Activated CD4-positive, alpha-beta T cell treated with anti-CD3 and anti-CD28 coated beads, Interleukin-10, Interleukin-2, amounts not matched to agents 100 ng/mL and 50 ng/mL, durations not matched to agents 16 hours and 8 hours (primary cell): ENCODE measurements at regions not wholly inside any gene's neighbourhood (a gene's known extent, or its start where the extent isn't known, plus 50 kb on each side); places are given as distances from the start of the nearest gene placed in this dataset.

Experiments
- DNase-seq: peaks from one replicate; pipeline ENCODE4 v3.0.0-alpha.2; 2020

DNA sequence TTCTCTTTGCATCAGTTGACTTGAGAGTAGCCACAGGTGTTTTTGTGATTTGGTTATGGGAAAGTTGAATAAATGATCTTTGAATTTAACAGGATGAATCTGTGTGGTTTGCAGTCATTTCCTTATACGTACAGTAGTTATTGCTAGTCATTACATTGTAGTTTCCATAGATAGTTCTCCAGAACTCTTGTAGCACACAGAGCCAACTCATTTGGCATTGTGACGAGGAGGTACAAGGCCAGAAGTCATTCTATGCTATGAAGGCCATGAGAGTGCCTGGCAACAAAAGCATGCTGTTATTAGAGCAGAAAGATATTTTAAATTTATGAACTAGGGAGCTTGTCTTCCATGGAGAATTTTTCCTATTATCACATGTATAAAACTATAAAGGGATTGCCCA, 973.0 kb upstream of the CHAC2 start:
- no peak for DNase-seq

DNA sequence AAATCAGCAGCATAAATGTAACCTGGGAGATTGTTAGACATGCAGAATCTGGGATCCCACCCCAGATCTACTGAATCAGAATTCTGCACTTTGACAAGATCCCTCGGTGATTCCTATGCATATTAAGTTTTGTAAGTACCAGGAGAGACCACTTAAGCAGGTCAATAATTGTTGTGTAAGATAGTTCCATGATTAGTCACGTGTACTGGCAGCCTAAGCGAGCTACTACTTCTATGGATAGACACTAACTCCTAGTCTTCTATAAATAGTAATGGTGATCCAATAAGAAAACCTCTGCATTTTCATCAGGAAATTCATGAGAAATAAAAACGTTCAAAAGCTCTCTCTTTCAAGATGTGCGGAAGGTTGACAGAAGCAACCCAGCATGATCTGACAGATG, 988.2 kb upstream of the CHAC2 start:
- no peak for DNase-seq

DNA sequence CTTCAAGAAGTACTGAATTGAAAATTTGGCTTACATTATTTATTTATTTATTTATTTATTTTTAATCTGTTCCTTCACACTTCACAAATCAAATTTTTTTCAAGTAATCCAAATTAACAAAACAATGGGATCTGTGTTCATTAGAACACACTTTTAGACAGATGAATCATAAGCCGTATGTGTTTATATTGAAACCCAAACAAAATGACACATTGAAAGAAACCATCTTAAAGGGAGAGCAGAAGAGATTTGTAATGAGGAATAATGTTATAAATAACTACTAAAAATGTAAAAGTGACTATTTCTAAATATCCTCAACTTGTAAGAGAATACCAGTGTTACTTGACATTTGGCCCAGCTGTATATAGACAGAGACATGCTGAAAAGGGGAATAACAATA, 991.0 kb upstream of the CHAC2 start:
- no peak for DNase-seq

GRCh38 chr2:52775674-52776073, 991.9 kb upstream of the CHAC2 start:
- no peak for DNase-seq

GRCh38 chr2:52765735-52766134, 1001.9 kb upstream of the CHAC2 start:
- DNase-seq = no peak

DNA sequence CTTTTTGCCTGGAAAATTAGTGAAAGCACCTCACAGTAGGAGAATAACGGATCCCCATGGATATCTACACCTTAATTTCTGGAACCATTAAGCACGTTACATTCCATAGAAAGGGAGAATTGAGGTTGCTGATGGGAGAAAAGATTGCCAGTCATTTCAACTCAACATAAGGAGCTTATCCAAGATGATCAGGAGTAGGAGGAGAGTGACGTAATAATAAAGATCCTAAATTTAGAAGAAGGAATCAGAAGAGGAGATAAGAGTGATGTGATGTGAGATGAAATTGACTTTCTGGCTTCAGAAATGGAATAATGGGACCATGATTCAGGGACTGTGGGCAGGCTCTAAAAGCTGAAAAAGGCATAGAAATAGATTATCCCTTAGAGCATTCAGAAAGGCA, 1017.8 kb upstream of the CHAC2 start:
- no peak for DNase-seq

DNA sequence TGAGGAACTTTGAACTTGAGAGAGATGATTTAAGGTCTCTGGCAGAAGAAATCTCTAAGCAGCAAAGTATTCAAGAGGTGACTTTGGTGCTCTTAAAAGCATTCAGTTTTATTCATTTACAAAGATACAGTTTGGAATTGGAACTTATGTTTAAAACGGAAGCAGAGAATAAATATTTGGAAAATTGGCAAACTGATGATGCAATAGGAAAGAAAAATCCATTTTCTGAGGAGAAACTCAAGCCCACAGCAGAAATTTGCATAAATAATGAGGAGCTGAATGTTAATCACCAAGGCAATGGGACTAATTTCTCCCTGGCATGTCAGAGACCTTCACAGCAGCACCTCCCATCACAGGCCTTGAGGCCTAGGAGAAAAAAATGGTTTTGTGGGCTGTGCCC, 1022.5 kb upstream of the CHAC2 start:
- no peak for DNase-seq

DNA sequence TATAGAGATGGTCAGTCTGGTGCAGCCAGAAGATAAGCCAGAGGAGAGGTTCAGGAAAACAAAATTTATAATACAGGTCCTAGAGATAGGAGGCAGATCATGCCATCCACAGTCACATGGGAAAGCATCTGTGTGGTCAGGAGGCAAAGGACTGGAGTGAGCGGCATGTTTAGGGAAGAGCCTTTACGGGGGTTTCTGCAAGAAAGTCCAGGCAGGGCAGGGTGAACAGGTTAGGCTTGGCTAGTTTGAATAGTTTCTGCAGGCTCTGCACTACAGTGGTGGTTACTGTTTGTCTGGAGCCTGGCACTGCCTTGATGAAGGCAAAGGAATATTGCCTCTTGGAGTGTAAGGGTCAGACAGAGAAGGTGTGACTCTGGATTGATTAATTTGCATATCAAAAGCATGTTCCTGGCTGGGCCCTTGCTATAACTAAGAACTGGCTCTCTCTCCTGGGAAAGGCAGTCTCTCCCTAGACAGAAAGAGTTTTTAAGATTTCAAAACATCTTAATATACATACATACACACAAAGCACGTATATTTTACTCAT, 1034.7 kb upstream of the CHAC2 start:
- no peak for DNase-seq

DNA sequence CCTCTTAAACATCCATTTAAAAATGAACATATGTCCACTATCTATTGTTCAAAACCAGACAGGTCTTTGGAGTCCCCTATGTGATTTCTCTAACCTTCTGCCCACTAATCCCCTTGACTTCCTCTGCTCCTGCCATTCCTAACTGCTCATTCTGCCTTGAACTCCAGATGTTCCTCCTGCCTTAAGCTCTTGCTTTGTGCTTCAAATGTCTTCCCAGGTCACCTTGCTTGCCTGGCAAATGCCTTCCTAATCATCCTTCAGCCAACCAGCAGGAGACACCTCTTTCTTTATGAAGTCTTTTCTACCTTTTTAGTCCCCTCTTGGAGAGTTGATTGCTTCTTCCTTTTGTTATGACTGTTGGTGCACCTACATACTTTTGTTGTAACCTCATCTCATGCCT, 1043.0 kb upstream of the CHAC2 start:
- no peak for DNase-seq

DNA sequence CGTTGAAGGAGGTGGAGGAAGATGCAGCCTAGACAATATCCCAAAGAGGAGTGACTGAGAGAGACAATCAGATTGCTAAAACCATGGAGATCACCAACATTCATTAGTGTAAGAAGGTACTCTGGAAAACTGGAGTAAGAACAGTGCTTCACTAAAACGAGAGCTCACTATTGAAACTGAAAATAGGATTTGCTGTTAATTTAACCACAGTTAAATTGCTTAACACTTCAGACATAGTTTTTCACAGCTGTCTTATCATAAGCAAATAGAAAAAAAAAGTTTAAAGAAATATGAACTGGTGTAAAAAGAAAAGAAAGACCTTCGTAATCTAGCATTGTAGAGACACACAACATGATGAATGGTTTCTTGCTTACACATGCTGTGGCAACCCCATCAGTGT, 1049.8 kb upstream of the CHAC2 start:
- no peak for DNase-seq

GRCh38 chr2:52710810-52711618, 1056.6 kb upstream of the CHAC2 start:
- DNase-seq = no peak

GRCh38 chr2:52704251-52704650, 1063.4 kb upstream of the CHAC2 start:
- DNase-seq = no peak

GRCh38 chr2:52703004-52703403, 1064.6 kb upstream of the CHAC2 start:
- DNase-seq = no peak

DNA sequence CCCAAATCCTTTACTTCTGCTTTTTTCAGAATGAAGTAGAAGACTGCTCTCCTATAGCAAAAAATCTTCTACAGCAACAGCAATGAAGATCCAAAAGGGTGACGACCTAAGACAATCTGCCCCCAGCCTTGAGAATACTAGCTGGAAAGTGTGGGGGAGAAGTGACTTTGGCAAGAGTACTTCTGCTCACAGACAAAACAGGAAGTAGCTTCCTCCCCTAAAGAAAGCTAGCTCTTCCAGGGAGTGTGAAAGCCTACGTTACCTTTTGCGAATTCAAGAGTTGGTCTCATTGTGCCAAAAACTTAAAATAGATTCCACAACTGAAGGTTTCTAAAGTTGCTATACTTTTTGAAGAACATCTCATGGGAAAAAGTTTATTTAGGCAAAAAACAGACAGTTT, 1069.2 kb upstream of the CHAC2 start:
- no peak for DNase-seq

DNA sequence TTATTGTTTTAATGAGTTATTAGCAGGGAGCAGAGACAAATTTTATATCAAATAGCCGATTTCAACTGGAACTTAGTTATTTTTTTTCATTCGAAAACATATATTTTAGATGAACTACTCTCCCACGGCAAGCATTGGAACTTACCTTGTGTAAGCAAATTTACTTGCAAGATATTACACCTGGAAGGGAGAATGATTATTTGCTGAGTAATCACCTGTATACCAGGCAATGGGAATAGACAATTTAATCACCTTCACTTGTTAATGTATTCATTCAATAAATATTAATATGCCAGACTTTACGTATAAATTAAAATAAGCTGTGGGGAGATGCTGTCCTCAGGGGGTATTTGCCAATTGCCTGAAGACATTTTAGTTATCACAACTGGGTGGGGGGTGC, 1069.9 kb upstream of the CHAC2 start:
- no peak for DNase-seq

- no peak for DNase-seq
Observed at GRCh38 chr2:52695731-52696130, 1071.9 kb upstream of the CHAC2 start.

DNA sequence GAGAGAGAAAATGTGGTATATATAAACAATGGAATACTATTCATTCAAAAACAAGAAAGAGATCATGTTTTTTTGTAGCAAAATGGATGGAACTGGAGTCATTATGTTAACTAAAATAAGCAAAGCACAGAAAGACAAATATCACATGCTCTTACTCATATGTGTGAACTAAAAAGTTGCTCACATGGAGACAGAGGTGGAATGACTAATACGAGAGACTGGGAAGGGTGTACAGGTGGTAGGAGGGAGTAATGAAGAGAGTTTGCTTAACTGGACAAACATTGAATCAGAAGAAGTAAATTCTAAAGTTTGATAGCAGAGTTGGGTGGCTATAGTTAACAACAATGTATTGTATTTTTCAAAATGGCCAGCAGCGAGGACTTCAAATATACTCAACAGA, 1080.7 kb upstream of the CHAC2 start:
- DNase-seq = no peak

- DNase-seq = no peak
Observed at GRCh38 chr2:52676056-52676455, 1091.5 kb upstream of the CHAC2 start.

GRCh38 chr2:52668724-52669123, 1098.9 kb upstream of the CHAC2 start:
- no peak for DNase-seq

- DNase-seq = no peak
Observed at GRCh38 chr2:52659546-52659945, 1108.1 kb upstream of the CHAC2 start.

DNA sequence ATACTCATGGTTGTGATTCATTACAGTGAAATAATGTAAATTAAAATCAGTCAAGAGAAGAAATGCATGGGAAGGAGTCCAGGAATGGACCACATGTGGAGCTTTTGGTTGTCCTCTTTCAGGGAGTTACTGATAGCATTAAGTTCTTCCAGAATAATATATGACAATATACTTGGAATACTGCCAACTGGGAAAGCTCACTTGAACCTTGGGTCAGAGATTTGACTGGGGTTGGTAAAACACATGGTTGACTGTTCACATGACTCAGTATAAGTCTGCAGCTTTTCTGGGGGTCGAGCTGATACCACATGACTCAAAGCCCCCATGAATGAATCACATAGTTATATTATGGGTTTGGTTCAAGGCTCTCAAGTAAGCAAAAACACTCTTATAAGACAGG, 1109.0 kb upstream of the CHAC2 start:
- no peak for DNase-seq

- DNase-seq = no peak
Observed at GRCh38 chr2:52639692-52640091, 1127.9 kb upstream of the CHAC2 start.

DNA sequence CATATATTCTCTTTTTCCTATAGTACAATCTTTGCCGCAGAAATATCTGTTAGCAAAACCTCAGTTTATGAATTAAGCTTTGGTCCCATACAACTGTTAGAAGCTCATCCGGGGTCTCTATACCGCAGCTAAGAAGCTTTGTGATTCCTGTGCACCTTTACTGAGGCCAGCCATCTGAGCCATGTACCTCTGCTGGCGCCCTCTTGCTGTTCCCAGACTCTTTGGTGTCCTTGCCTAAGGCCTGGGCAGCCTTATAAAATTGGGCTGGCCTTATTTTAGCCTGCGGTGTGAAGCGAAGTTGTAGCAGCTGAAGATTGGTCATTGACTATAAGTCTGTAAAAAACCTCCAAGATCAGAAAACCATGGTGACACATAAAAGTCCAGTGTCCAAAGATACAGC, 1135.1 kb upstream of the CHAC2 start:
- no peak for DNase-seq

- DNase-seq = no peak
Observed at GRCh38 chr2:52629944-52630343, 1137.7 kb upstream of the CHAC2 start.

GRCh38 chr2:52629531-52629930, 1138.1 kb upstream of the CHAC2 start:
- DNase-seq = no peak
